SHP77 (cell line): ENCODE measurements at regions not wholly inside any gene's neighbourhood (a gene's known extent, or its start where the extent isn't known, plus 50 kb on each side); places are given as distances from the start of the nearest gene placed in this dataset.

Experiments
- DNase-seq, 2 experiments: peaks; one replicate each; lab custom pipeline; 2025; lab: John Stamatoyannopoulos, UW

- no peak for DNase-seq
These were observed 273.7 kb downstream of the SLC4A3 start for GRCh38 chr2:219901155-219901554.

- no peak for DNase-seq
These were observed 275.6 kb downstream of the SLC4A3 start for GRCh38 chr2:219902891-219903552.

GRCh38 chr2:219905640-219906039 lies 278.2 kb downstream of the SLC4A3 start:
- no peak for DNase-seq

GRCh38 chr2:219906114-219907010 lies 278.9 kb downstream of the SLC4A3 start:
- DNase-seq: no peak

- no peak for DNase-seq
These were observed 279.6 kb downstream of the SLC4A3 start for GRCh38 chr2:219907011-219907365.

- no peak for DNase-seq
These were observed 281.1 kb downstream of the SLC4A3 start for GRCh38 chr2:219908538-219908937.

GRCh38 chr2:219911541-219911940 lies 284.1 kb downstream of the SLC4A3 start:
- DNase-seq: no peak

GRCh38 chr2:219912491-219912921 lies 285.1 kb downstream of the SLC4A3 start:
- no peak for DNase-seq

- no peak for DNase-seq
These were observed 287.1 kb downstream of the SLC4A3 start for GRCh38 chr2:219914577-219914976.

GRCh38 chr2:219916281-219916680 lies 288.9 kb downstream of the SLC4A3 start:
- no peak for DNase-seq

- no peak for DNase-seq
These were observed 289.5 kb downstream of the SLC4A3 start for GRCh38 chr2:219916726-219917440.

GRCh38 chr2:219918254-219918653 lies 290.8 kb downstream of the SLC4A3 start:
- DNase-seq: no peak

- no peak for DNase-seq
These were observed 291.5 kb downstream of the SLC4A3 start for GRCh38 chr2:219918944-219919343.

- DNase-seq: peak in 1 of 2 experiments; percentile 11
These were observed 292.1 kb downstream of the SLC4A3 start for GRCh38 chr2:219919506-219919905.

GRCh38 chr2:219929835-219930234 lies 302.4 kb downstream of the SLC4A3 start:
- no peak for DNase-seq

GRCh38 chr2:219939647-219940046 lies 312.2 kb downstream of the SLC4A3 start:
- no peak for DNase-seq

GRCh38 chr2:219944866-219945265 lies 317.4 kb downstream of the SLC4A3 start:
- no peak for DNase-seq

GRCh38 chr2:219946021-219946420 lies 318.6 kb downstream of the SLC4A3 start:
- no peak for DNase-seq

- no peak for DNase-seq
These were observed 319.1 kb downstream of the SLC4A3 start for GRCh38 chr2:219946529-219946928.

- DNase-seq: no peak
These were observed 320.1 kb downstream of the SLC4A3 start for GRCh38 chr2:219947575-219947974.

- no peak for DNase-seq
These were observed 321.6 kb downstream of the SLC4A3 start for GRCh38 chr2:219949053-219949452.

GRCh38 chr2:219951099-219951498 lies 323.7 kb downstream of the SLC4A3 start:
- DNase-seq: no peak

GRCh38 chr2:219954331-219954730 lies 326.9 kb downstream of the SLC4A3 start:
- no peak for DNase-seq
